Activated CD4-positive, CD25-positive, alpha-beta regulatory T cell treated with anti-CD3 and anti-CD28 coated beads, Interleukin-2, amount 50 U/mL, for 72 hours (primary cell): ENCODE measurements at regions not wholly inside any gene's neighbourhood (a gene's known extent, or its start where the extent isn't known, plus 50 kb on each side); places are given as distances from the start of the nearest gene placed in this dataset.

Source experiments
- DNase-seq: peaks from one replicate; pipeline ENCODE4 v3.0.0; 2021

- DNase-seq = no peak
Observed at GRCh38 chr2:219692521-219692920, 65.1 kb downstream of the SLC4A3 start.

- DNase-seq = no peak
Observed at GRCh38 chr2:219695145-219695709, 67.8 kb downstream of the SLC4A3 start.

GRCh38 chr2:219697811-219698747 lies 70.6 kb downstream of the SLC4A3 start:
- no peak for DNase-seq

- DNase-seq = no peak
Observed at GRCh38 chr2:219698748-219699439, 71.5 kb downstream of the SLC4A3 start.

- DNase-seq = no peak
Observed at GRCh38 chr2:219699440-219699821, 72.0 kb downstream of the SLC4A3 start.

GRCh38 chr2:219701847-219702634 lies 74.6 kb downstream of the SLC4A3 start:
- DNase-seq = no peak

- no peak for DNase-seq
Observed at GRCh38 chr2:219702796-219703545, 75.5 kb downstream of the SLC4A3 start.

GRCh38 chr2:219704878-219705277 lies 77.4 kb downstream of the SLC4A3 start:
- DNase-seq = no peak

- no peak for DNase-seq
Observed at GRCh38 chr2:219706823-219707281, 79.4 kb downstream of the SLC4A3 start.

GRCh38 chr2:219707496-219708285 lies 80.3 kb downstream of the SLC4A3 start:
- DNase-seq = no peak

- DNase-seq = no peak
Observed at GRCh38 chr2:219709331-219709761, 81.9 kb downstream of the SLC4A3 start.

- no peak for DNase-seq
Observed at GRCh38 chr2:219713110-219713509, 85.7 kb downstream of the SLC4A3 start.

- DNase-seq = no peak
Observed at GRCh38 chr2:219714681-219715400, 87.4 kb downstream of the SLC4A3 start.

- DNase-seq = no peak
Observed at GRCh38 chr2:219718066-219718465, 90.6 kb downstream of the SLC4A3 start.

- no peak for DNase-seq
Observed at GRCh38 chr2:219719521-219719920, 92.1 kb downstream of the SLC4A3 start.

- DNase-seq = no peak
Observed at GRCh38 chr2:219720956-219721355, 93.5 kb downstream of the SLC4A3 start.

- no peak for DNase-seq
Observed at GRCh38 chr2:219722276-219722879, 94.9 kb downstream of the SLC4A3 start.

- no peak for DNase-seq
Observed at GRCh38 chr2:219723311-219723710, 95.9 kb downstream of the SLC4A3 start.

- no peak for DNase-seq
Observed at GRCh38 chr2:219724628-219725027, 97.2 kb downstream of the SLC4A3 start.

- no peak for DNase-seq
Observed at GRCh38 chr2:219726916-219727315, 99.5 kb downstream of the SLC4A3 start.
